Vagina (tissue), 2 donors: ENCODE measurements at regions not wholly inside any gene's neighbourhood (a gene's known extent, or its start where the extent isn't known, plus 50 kb on each side); places are given as distances from the start of the nearest gene placed in this dataset.

Source experiments
- DNase-seq, 2 donors: peaks; one replicate each; pipeline ENCODE4 v3.0.0-alpha.2; 2017; ENCODE audit errors: extremely low spot score in 2 of 2
- H3K27ac ChIP-seq: fragments of 200-600 bp; sonication (generic); one replicate; pipeline ENCODE4 v1.5.1; 2019
- H3K27me3 ChIP-seq: fragments of 200-600 bp; sonication (generic); one replicate; pipeline ENCODE4 v1.5.1; 2019
- H3K36me3 ChIP-seq, 2 donors: fragments of 200-600 bp; sonication (generic); one replicate each; pipeline ENCODE4 v1.5.1; 2017 to 2019
- H3K4me1 ChIP-seq: fragments of 200-600 bp; sonication (generic); one replicate; pipeline ENCODE4 v1.5.1; 2019
- H3K4me3 ChIP-seq, 2 donors: fragments of 200-600 bp; sonication (generic); 1 replicate in 1 of 2; 2 replicates in 1 of 2; pipeline ENCODE4 v1.5.1; 2016 to 2019
- H3K9me3 ChIP-seq: fragments of 200-600 bp; sonication (generic); one replicate; pipeline ENCODE4 v1.5.1; 2019
- CTCF ChIP-seq, 3 experiments: fragments of 450-650 bp in 2 of 3; fragments of 200-600 bp in 1 of 3; sonication (generic) in 1 of 3; IDR thresholded peaks; one replicate each; pipeline ENCODE4 v1.5.1; 2017 to 2019; ENCODE audit warnings: antibody characterized with exemption in 3 of 3, mild to moderate bottlenecking in 2 of 3, moderate library complexity in 2 of 3
- POLR2A ChIP-seq, 2 donors: fragments of 450-650 bp; IDR thresholded peaks; one replicate each; pipeline ENCODE4 v1.6.1; 2017; ENCODE audit warnings: antibody characterized with exemption in 2 of 2, mild to moderate bottlenecking in 2 of 2, moderate library complexity in 2 of 2
- POLR2AphosphoS5 ChIP-seq, 2 donors: sonication (generic); formaldehyde crosslinking; IDR thresholded peaks; one replicate each; pipeline ENCODE4 v1.9.0; 2017; ENCODE audit warnings: antibody characterized with exemption in 2 of 2, mild to moderate bottlenecking in 2 of 2, low read depth in 1 of 2; ENCODE audit not compliant: insufficient read depth in 1 of 2
- intact Hi-C: fragments of 100-400 bp; cut with DNase I; formaldehyde crosslinking; loops from one replicate; pipeline ENCODE4 v1.15.1; 2023

DNA sequence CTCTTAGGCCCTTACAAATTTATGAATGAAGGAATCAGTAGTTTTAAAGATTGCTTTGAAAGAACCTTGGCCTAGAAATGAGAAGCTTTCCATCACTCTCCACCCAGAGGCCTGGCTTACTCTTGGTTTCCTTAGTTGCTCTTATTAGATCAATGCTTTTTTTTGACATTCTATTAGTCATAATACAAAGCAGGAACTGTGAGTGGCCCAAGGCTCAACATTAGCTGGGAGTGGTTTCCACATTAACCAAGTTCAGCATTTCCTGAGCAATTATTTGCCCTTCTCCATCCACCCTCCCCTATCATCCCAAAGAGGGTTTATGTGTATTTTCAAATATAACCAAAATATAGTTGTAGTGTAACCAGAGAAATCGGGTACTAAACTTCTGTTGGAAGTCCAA, 103.4 kb upstream of the FAM204A start:
- no peaks in the 10 kb centered on the region for H3K36me3 ChIP-seq
- no peak overlapping the region for H3K27ac ChIP-seq
- H3K4me1 ChIP-seq: no peaks in the 10 kb centered on the region
- H3K9me3 ChIP-seq: no peaks in the 10 kb centered on the region
- H3K27me3 ChIP-seq: no peaks in the 10 kb centered on the region
- DNase-seq: no peak
- TF ChIP-seq POLR2AphosphoS5 (IDR thresholded peaks at IDR 0.05; ENCODE audit: insufficient read depth in 1 of 2, low read depth in 1 of 2) (no peak), CTCF (IDR thresholded peaks at IDR 0.05) (no peak), POLR2A (IDR thresholded peaks at IDR 0.05) (no peak)
- H3K4me3 ChIP-seq: no peak overlapping the region
- intact Hi-C loops: no loop called here

- DNase-seq: no peak
- H3K36me3 ChIP-seq: no peaks in the 10 kb centered on the region
- H3K4me1 ChIP-seq: no peaks in the 10 kb centered on the region
- no peak overlapping the region for H3K27ac ChIP-seq
- intact Hi-C loops: no loop called here
- H3K4me3 ChIP-seq: no peak overlapping the region
- H3K9me3 ChIP-seq: no peaks in the 10 kb centered on the region
- H3K27me3 ChIP-seq: no peaks in the 10 kb centered on the region
- TF ChIP-seq POLR2A (IDR thresholded peaks at IDR 0.05) (no peak), CTCF (IDR thresholded peaks at IDR 0.05) (no peak), POLR2AphosphoS5 (IDR thresholded peaks at IDR 0.05; ENCODE audit: insufficient read depth in 1 of 2, low read depth in 1 of 2) (no peak)
Measured at GRCh38 chr10:118444069-118444468, 101.9 kb upstream of the FAM204A start.

DNA sequence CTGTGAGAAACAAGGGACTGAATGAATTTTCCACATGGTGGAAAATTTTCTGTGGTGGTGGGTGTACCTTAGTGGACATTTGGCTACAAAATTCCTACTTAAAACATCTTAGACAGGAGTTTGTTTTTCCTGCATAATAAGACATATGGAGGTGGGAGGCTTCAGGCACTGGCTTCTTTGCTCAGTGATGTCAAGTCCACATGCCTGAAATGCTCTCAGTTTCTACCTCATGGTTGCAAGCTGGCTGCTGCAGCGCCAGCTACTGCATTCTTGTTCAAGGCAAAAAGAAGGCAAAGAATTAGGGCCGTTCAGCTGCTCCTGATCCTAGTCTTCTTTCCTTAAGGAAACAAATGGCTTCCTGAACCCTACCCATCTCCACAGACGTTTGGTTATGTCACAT, 99.9 kb upstream of the FAM204A start:
- no peaks in the 10 kb centered on the region for H3K36me3 ChIP-seq
- intact Hi-C loops: no loop called here
- no peaks in the 10 kb centered on the region for H3K27me3 ChIP-seq
- DNase-seq: no peak
- no peak overlapping the region for H3K4me3 ChIP-seq
- H3K4me1 ChIP-seq: no peaks in the 10 kb centered on the region
- no peaks in the 10 kb centered on the region for H3K9me3 ChIP-seq
- no peak overlapping the region for H3K27ac ChIP-seq
- TF ChIP-seq POLR2A (IDR thresholded peaks at IDR 0.05) (no peak), POLR2AphosphoS5 (IDR thresholded peaks at IDR 0.05; ENCODE audit: insufficient read depth in 1 of 2, low read depth in 1 of 2) (no peak), CTCF (IDR thresholded peaks at IDR 0.05) (no peak)

GRCh38 chr10:118439824-118440223, 97.7 kb upstream of the FAM204A start:
- Histone ChIP-seq H3K27me3 (no peaks in the 10 kb centered on the region), H3K36me3 (no peaks in the 10 kb centered on the region), H3K4me3 (no peak overlapping the region), H3K27ac (no peak overlapping the region), H3K9me3 (no peaks in the 10 kb centered on the region), H3K4me1 (no peaks in the 10 kb centered on the region)
- no peak for TF ChIP-seq POLR2A (IDR thresholded peaks at IDR 0.05)
- no peak for TF ChIP-seq CTCF (IDR thresholded peaks at IDR 0.05)
- TF ChIP-seq POLR2AphosphoS5 (IDR thresholded peaks at IDR 0.05; ENCODE audit: insufficient read depth in 1 of 2, low read depth in 1 of 2): no peak
- intact Hi-C loops: no loop called here
- no peak for DNase-seq

GRCh38 chr10:118436742-118437141, 94.6 kb upstream of the FAM204A start:
- no peak for DNase-seq
- no peaks in the 10 kb centered on the region for H3K36me3 ChIP-seq
- intact Hi-C loops: no loop called here
- no peaks in the 10 kb centered on the region for H3K9me3 ChIP-seq
- H3K27me3 ChIP-seq: no peaks in the 10 kb centered on the region
- no peak overlapping the region for H3K27ac ChIP-seq
- H3K4me3 ChIP-seq: no peak overlapping the region
- TF ChIP-seq POLR2AphosphoS5 (IDR thresholded peaks at IDR 0.05; ENCODE audit: insufficient read depth in 1 of 2, low read depth in 1 of 2): no peak
- H3K4me1 ChIP-seq: no peaks in the 10 kb centered on the region

DNA sequence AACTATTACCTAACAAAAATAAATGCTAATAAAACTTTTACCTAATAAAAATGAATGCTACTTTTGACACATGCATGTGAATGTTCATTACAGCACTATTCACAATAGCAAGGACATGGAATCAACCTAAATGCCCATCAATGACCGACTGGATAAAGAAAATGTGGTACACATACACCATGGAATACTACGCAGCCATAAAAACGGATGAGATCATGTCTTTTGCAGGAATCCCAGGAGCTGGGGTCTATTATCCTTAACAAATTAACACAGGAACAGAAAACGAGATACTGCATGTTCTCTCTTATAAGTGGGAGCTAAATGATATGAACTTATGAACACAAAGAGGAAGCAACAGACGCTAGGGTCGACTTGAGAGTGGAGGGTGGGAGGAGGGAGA, 88.1 kb upstream of the FAM204A start:
- intact Hi-C loops: no loop called here
- H3K4me3 ChIP-seq: no peak overlapping the region
- H3K27ac ChIP-seq: no peak overlapping the region

More for the DNA sequence above, 88.1 kb upstream of the FAM204A start:
- no peaks in the 10 kb centered on the region for H3K9me3 ChIP-seq
- no peak for TF ChIP-seq POLR2A (IDR thresholded peaks at IDR 0.05)
- TF ChIP-seq POLR2AphosphoS5 (IDR thresholded peaks at IDR 0.05; ENCODE audit: insufficient read depth in 1 of 2, low read depth in 1 of 2): no peak
- no peak for TF ChIP-seq CTCF (IDR thresholded peaks at IDR 0.05)
- no peak for DNase-seq
- no peaks in the 10 kb centered on the region for H3K4me1 ChIP-seq
- no peaks in the 10 kb centered on the region for H3K36me3 ChIP-seq
- H3K27me3 ChIP-seq: no peaks in the 10 kb centered on the region
